OCI-LY7 (cell line): ENCODE measurements at regions not wholly inside any gene's neighbourhood (a gene's known extent, or its start where the extent isn't known, plus 50 kb on each side); places are given as distances from the start of the nearest gene placed in this dataset.
"Not testable (repeated sequence)": the region's sequence is repeated elsewhere in the genome, so short reads cannot be mapped to it uniquely, and the experiment has no call there.

ENCODE experiments used
- BruUV-seq: library from RNA; stranded (reverse); fragments of 400-500 nt; replicated peaks from 2 replicates; lab custom pipeline; 2021; lab: Mats Ljungman, UMichigan
- CTCF ChIA-PET: fragments of 300-600 bp; sonication (Branson Sonifier 250); formaldehyde crosslinking; loops from one replicate; lab custom pipeline; 2022; ENCODE audit warnings: antibody characterized with exemption; ENCODE audit not compliant: unreplicated experiment; lab: Charles Lee
- POLR2A ChIA-PET: fragments of 300-600 bp; sonication (Branson Sonifier 250); formaldehyde crosslinking; loops from one replicate; lab custom pipeline; 2022; ENCODE audit warnings: antibody characterized with exemption; lab: Charles Lee
- DNase-seq: peaks from one replicate; pipeline ENCODE4 v3.0.0-alpha.2; 2015; ENCODE audit warnings: low spot score
- H2AFZ ChIP-seq: fragments of 200-600 bp; sonication (generic), shearing (Covaris generic); 2 replicates; pipeline ENCODE4 v1.6.1; 2014; ENCODE audit warnings: mild to moderate bottlenecking, antibody characterized with exemption, low read length, moderate library complexity
- H3K27ac ChIP-seq: fragments of 200-600 bp; sonication (generic); 2 replicates; pipeline ENCODE4 v1.5.1; 2014; ENCODE audit warnings: mixed run types, low read depth, mild to moderate bottlenecking, moderate library complexity, low read length, inconsistent platforms; ENCODE audit not compliant: poor library complexity, severe bottlenecking
- H3K36me3 ChIP-seq: fragments of 200-600 bp; sonication (generic); 2 replicates; pipeline ENCODE4 v1.6.1; 2014; ENCODE audit warnings: mild to moderate bottlenecking, antibody characterized with exemption, low read length, moderate library complexity, mixed read lengths; ENCODE audit not compliant: insufficient read depth
- H3K4me1 ChIP-seq: fragments of 200-600 bp; sonication (generic); 2 replicates; pipeline ENCODE4 v1.5.1; 2014; ENCODE audit warnings: mild to moderate bottlenecking, low read length; ENCODE audit not compliant: insufficient read depth, poor library complexity, severe bottlenecking
- H3K4me2 ChIP-seq: fragments of 200-600 bp; sonication (generic); 2 replicates; pipeline ENCODE4 v1.6.1; 2014; ENCODE audit warnings: mild to moderate bottlenecking, low read length
- H3K4me3 ChIP-seq: fragments of 200-600 bp; sonication (generic); 2 replicates; pipeline ENCODE4 v1.5.1; 2014; ENCODE audit warnings: mild to moderate bottlenecking, low read depth, low read length; ENCODE audit not compliant: poor library complexity, severe bottlenecking
- H3K79me2 ChIP-seq: fragments of 200-600 bp; sonication (generic); 2 replicates; pipeline ENCODE4 v1.6.1; 2016; ENCODE audit warnings: low read depth, mild to moderate bottlenecking, low read length, moderate library complexity, mixed read lengths; ENCODE audit not compliant: insufficient read depth
- H3K9me2 ChIP-seq: fragments of 200-600 bp; sonication (generic); 2 replicates; pipeline ENCODE4 v1.6.1; 2016; ENCODE audit warnings: mild to moderate bottlenecking, low read length, mixed read lengths; ENCODE audit not compliant: insufficient read depth
- H3K9me3 ChIP-seq: fragments of 200-600 bp; sonication (generic); 2 replicates; pipeline ENCODE4 v1.6.1; 2014; ENCODE audit warnings: mild to moderate bottlenecking, mixed run types, low read length, mixed read lengths
- H4K20me1 ChIP-seq: fragments of 200-600 bp; sonication (generic); 2 replicates; pipeline ENCODE4 v1.6.1; 2014; ENCODE audit warnings: mild to moderate bottlenecking, antibody characterized with exemption, low read length, moderate library complexity, mixed read lengths; ENCODE audit not compliant: insufficient read depth
- CTCF ChIP-seq: fragments of 200-600 bp; sonication (generic); conservative IDR thresholded peaks from 2 replicates; pipeline ENCODE4 v1.5.1; 2014; ENCODE audit warnings: mild to moderate bottlenecking, antibody characterized with exemption, low read length, moderate library complexity, mixed read lengths
- EZH2phosphoT487 ChIP-seq: fragments of 200-600 bp; sonication (generic); IDR thresholded peaks from 2 replicates; pipeline ENCODE4 v1.6.1; 2018; ENCODE audit warnings: low read depth, borderline replicate concordance, mild to moderate bottlenecking, mixed run types, antibody characterized with exemption, low read length, moderate library complexity, mixed read lengths
- intact Hi-C: fragments of 100-400 bp; cut with micrococcal nuclease; formaldehyde crosslinking; loops from one replicate; pipeline ENCODE4 v1.10.0; 2022; ENCODE audit not compliant: unreplicated experiment

DNA sequence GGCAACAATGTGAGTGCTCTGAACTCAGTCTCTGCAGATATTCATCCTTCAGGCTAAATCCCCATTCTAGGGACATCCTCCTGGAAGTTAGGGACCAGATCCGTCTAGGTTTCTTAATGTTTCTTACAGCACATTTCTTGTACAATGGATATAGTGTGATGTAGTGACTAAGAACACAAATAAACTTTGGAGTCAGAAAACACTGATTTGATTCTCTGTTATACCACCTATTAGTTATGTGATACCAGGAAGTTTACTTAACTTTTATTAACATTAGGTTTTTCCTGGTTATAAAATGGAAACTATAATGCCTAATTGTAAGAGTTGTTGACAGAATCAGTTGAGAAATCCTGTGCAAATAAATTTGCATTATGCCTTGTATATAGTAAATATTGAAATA, 57.6 kb upstream of the KCNQ5 start:
- no peaks in the 10 kb centered on the region for H3K4me1 ChIP-seq
- no peak overlapping the region for H3K4me2 ChIP-seq
- H3K9me2 ChIP-seq = no peaks in the 10 kb centered on the region
- DNase-seq = no peak
- H3K9me3 ChIP-seq = no peaks in the 10 kb centered on the region
- no peaks in the 10 kb centered on the region for H4K20me1 ChIP-seq
- ChIA-PET CTCF (no interaction called here), POLR2A (interaction anchor here (0.6 kb wide), 1 partner anchor 16 kb away, joined by 4 read pairs; no protein-coding TSS in a partner anchor)
- no peak overlapping the region for H3K4me3 ChIP-seq
- no peaks in the 10 kb centered on the region for H3K79me2 ChIP-seq
- TF ChIP-seq EZH2phosphoT487 (no peak), CTCF (no peak)
- H2AFZ ChIP-seq = no peak overlapping the region
- H3K36me3 ChIP-seq = no peaks in the 10 kb centered on the region
- no TSS peak for BruUV-seq
- intact Hi-C loops = no loop called here
- no peak overlapping the region for H3K27ac ChIP-seq

DNA sequence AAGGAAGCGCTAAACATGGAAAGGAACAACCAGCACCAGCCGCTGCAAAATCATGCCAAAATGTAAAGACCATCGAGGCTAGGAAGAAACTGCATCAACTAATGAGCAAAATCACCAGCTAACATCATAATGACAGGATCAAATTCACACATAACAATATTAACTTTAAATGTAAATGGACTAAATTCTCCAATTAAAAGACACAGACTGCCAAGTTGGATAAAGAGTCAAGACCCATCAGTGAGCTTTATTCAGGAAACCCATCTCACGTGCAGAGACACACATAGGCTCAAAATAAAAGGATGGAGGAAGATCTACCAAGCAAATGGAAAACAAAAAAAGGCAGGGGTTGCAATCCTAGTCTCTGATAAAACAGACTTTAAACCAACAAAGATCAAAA, 49.9 kb upstream of the KCNQ5 start:
- intact Hi-C loops, H3K36me3 ChIP-seq, H4K20me1 ChIP-seq, H3K79me2 ChIP-seq, H3K4me3 ChIP-seq, CTCF ChIA-PET, H3K9me2 ChIP-seq, POLR2A ChIA-PET, DNase-seq, H3K9me3 ChIP-seq, H2AFZ ChIP-seq, H3K4me2 ChIP-seq, BruUV-seq, H3K27ac ChIP-seq, H3K4me1 ChIP-seq: not testable (repeated sequence)
